ENCODE measurements at regions not wholly inside any gene's neighbourhood (a gene's known extent, or its start where the extent isn't known, plus 50 kb on each side); places are given as distances from the start of the nearest gene placed in this dataset.

GRCh38 chr11:70594606-70595005 is 196.3 kb downstream of the CTTN start:
- peaks cover 27% of the 10 kb centered on the region for H4K20me1 ChIP-seq (ENCODE audit: insufficient read depth)
- H3K9me3 ChIP-seq (ENCODE audit: insufficient read depth, low read depth), result no peaks in the 10 kb centered on the region
- no peak overlapping the region for H3K27ac ChIP-seq
- H3K27me3 ChIP-seq (ENCODE audit: insufficient read depth, low read depth), result no peaks in the 10 kb centered on the region
- no peak for TF ChIP-seq CTCF (conservative IDR thresholded peaks at IDR 0.05)
- TF ChIP-seq EZH2 (IDR thresholded peaks at IDR 0.05; ENCODE audit: low read depth), result no peak
- no peak overlapping the region for H3K4me2 ChIP-seq
- ChIA-PET CTCF (no interaction called here), POLR2A (ENCODE audit: unreplicated experiment) (no interaction called here)
- no peaks in the 10 kb centered on the region for H3K4me1 ChIP-seq (replicated peaks; ENCODE audit: insufficient read depth)
- no peak overlapping the region for H3K4me3 ChIP-seq
- intact Hi-C loops (cut with micrococcal nuclease; ENCODE audit: unreplicated experiment), result no loop called here
- H3K79me2 ChIP-seq (ENCODE audit: low read depth), result no peaks in the 10 kb centered on the region
- H2AFZ ChIP-seq, result no peak overlapping the region
- H3F3A ChIP-seq (ENCODE audit: insufficient read depth, low read depth), result 0 out of 2 replicates have a peak, but pooled peaks cover 3% of the 10 kb centered on the region
- BruUV-seq (replicated peaks), result no TSS peak
- H3K9me2 ChIP-seq (ENCODE audit: insufficient read depth), result no peaks in the 10 kb centered on the region
- H3K36me3 ChIP-seq (ENCODE audit: low read depth), result no peaks in the 10 kb centered on the region
- no peak for DNase-seq

GRCh38 chr11:70595016-70595415 is 196.7 kb downstream of the CTTN start:
- no peak for DNase-seq
- no peak overlapping the region for H3K27ac ChIP-seq
- 0 out of 2 replicates have a peak, but pooled peaks cover 3% of the 10 kb centered on the region for H3F3A ChIP-seq (ENCODE audit: insufficient read depth, low read depth)
- BruUV-seq (replicated peaks), result no TSS peak
- peaks cover 27% of the 10 kb centered on the region for H4K20me1 ChIP-seq (ENCODE audit: insufficient read depth)
- no peaks in the 10 kb centered on the region for H3K9me2 ChIP-seq (ENCODE audit: insufficient read depth)
- TF ChIP-seq EZH2 (IDR thresholded peaks at IDR 0.05; ENCODE audit: low read depth) (no peak), CTCF (conservative IDR thresholded peaks at IDR 0.05) (no peak)
- intact Hi-C loops (cut with micrococcal nuclease; ENCODE audit: unreplicated experiment), result no loop called here
- no peaks in the 10 kb centered on the region for H3K9me3 ChIP-seq (ENCODE audit: insufficient read depth, low read depth)
- POLR2A ChIA-PET (ENCODE audit: unreplicated experiment), result no interaction called here
- no peak overlapping the region for H3K4me3 ChIP-seq
- H3K79me2 ChIP-seq (ENCODE audit: low read depth), result no peaks in the 10 kb centered on the region
- no peak overlapping the region for H3K4me2 ChIP-seq
- H3K4me1 ChIP-seq (replicated peaks; ENCODE audit: insufficient read depth), result no peaks in the 10 kb centered on the region
- no peaks in the 10 kb centered on the region for H3K36me3 ChIP-seq (ENCODE audit: low read depth)
- CTCF ChIA-PET, result no interaction called here
- no peak overlapping the region for H2AFZ ChIP-seq
- no peaks in the 10 kb centered on the region for H3K27me3 ChIP-seq (ENCODE audit: insufficient read depth, low read depth)

- ChIA-PET CTCF (no interaction called here), POLR2A (ENCODE audit: unreplicated experiment) (no interaction called here)
- DNase-seq, result no peak
- H3K4me2 ChIP-seq, result no peak overlapping the region
- H3K36me3 ChIP-seq (ENCODE audit: low read depth), result no peaks in the 10 kb centered on the region
- H3K79me2 ChIP-seq (ENCODE audit: low read depth), result no peaks in the 10 kb centered on the region
- BruUV-seq (replicated peaks), result no TSS peak
- no peaks in the 10 kb centered on the region for H3K4me1 ChIP-seq (replicated peaks; ENCODE audit: insufficient read depth)
- intact Hi-C loops (cut with micrococcal nuclease; ENCODE audit: unreplicated experiment), result no loop called here
- no peak overlapping the region for H3K27ac ChIP-seq
- H3F3A ChIP-seq (ENCODE audit: insufficient read depth, low read depth), result peaks cover 3% of the 10 kb centered on the region; the same call in 1 of the 2 replicates
- no peaks in the 10 kb centered on the region for H3K9me2 ChIP-seq (ENCODE audit: insufficient read depth)
- TF ChIP-seq CTCF (conservative IDR thresholded peaks at IDR 0.05), result no peak
- no peak for TF ChIP-seq EZH2 (IDR thresholded peaks at IDR 0.05; ENCODE audit: low read depth)
- no peak overlapping the region for H3K4me3 ChIP-seq
- H3K9me3 ChIP-seq (ENCODE audit: insufficient read depth, low read depth), result no peaks in the 10 kb centered on the region
- no peaks in the 10 kb centered on the region for H3K27me3 ChIP-seq (ENCODE audit: insufficient read depth, low read depth)
- H2AFZ ChIP-seq, result no peak overlapping the region
- peaks cover 27% of the 10 kb centered on the region for H4K20me1 ChIP-seq (ENCODE audit: insufficient read depth)
These were observed 197.1 kb downstream of the CTTN start for GRCh38 chr11:70595452-70595851.
